Endodermal cell (in vitro differentiated cells): ENCODE measurements at regions not wholly inside any gene's neighbourhood (a gene's known extent, or its start where the extent isn't known, plus 50 kb on each side); places are given as distances from the start of the nearest gene placed in this dataset.

Experiments
- DNase-seq: peaks from one replicate; pipeline ENCODE4 v3.0.0-alpha.2; 2017
- H3K27ac ChIP-seq: 2 replicates; pipeline ENCODE4 v1.5.1; 2013; ENCODE audit warnings: mild to moderate bottlenecking, low read depth, low read length, moderate library complexity
- H3K27me3 ChIP-seq: 2 replicates; pipeline ENCODE4 v1.6.1; 2013; ENCODE audit warnings: mild to moderate bottlenecking, low read length, moderate library complexity; ENCODE audit not compliant: insufficient read depth, control insufficient read depth, poor library complexity, severe bottlenecking
- H3K36me3 ChIP-seq: 2 replicates; pipeline ENCODE4 v1.7.0; 2013; ENCODE audit warnings: mild to moderate bottlenecking, low read length, moderate library complexity; ENCODE audit not compliant: control insufficient read depth, insufficient read depth
- H3K4me1 ChIP-seq: one replicate; pipeline ENCODE4 v1.7.0; 2013; ENCODE audit warnings: low read length; ENCODE audit not compliant: control insufficient read depth, insufficient read depth
- H3K4me3 ChIP-seq: 2 replicates; pipeline ENCODE4 v1.5.1; 2013; ENCODE audit warnings: mild to moderate bottlenecking, low read length, moderate library complexity
- H3K9ac ChIP-seq: 2 replicates; pipeline ENCODE4 v1.6.1; 2013; ENCODE audit warnings: mild to moderate bottlenecking, low read length, moderate library complexity; ENCODE audit not compliant: poor library complexity, severe bottlenecking; ENCODE audit errors: extremely low read depth
- H3K9me3 ChIP-seq: 2 replicates; pipeline ENCODE4 v1.6.1; 2013; ENCODE audit warnings: mild to moderate bottlenecking, low read length, moderate library complexity; ENCODE audit not compliant: control insufficient read depth
- H3K27ac Mint-ChIP-seq: 2 replicates; pipeline ENCODE4 v1.8.0; 2020; ENCODE audit warnings: mixed read lengths
- H3K27me3 Mint-ChIP-seq: 2 replicates; pipeline ENCODE4 v1.8.0; 2021; ENCODE audit warnings: mild to moderate bottlenecking, mixed read lengths; ENCODE audit not compliant: insufficient read depth
- H3K36me3 Mint-ChIP-seq: 2 replicates; pipeline ENCODE4 v1.8.0; 2020; ENCODE audit warnings: low read depth, mixed read lengths
- H3K4me1 Mint-ChIP-seq: 2 replicates; pipeline ENCODE4 v1.8.0; 2020; ENCODE audit warnings: mixed read lengths
- H3K4me3 Mint-ChIP-seq: 2 replicates; pipeline ENCODE4 v1.8.0; 2020; ENCODE audit warnings: mild to moderate bottlenecking, moderate library complexity, mixed read lengths
- H3K9me3 Mint-ChIP-seq: 2 replicates; pipeline ENCODE4 v1.8.0; 2020; ENCODE audit warnings: mild to moderate bottlenecking, mixed read lengths
- CTCF ChIP-seq: fragments of 200-600 bp; sonication (generic); conservative IDR thresholded peaks from 2 replicates; pipeline ENCODE4 v1.5.0; 2021; ENCODE audit warnings: antibody characterized with exemption, mild to moderate bottlenecking
- WGBS, 2 experiments: methylation state at CpG; one replicate each; pipeline versions ENCODE4 v1.1.5 to v1.1.7; 2013; ENCODE audit warnings: missing lambda C conversion rate in 2 of 2, mixed read lengths in 1 of 2; ENCODE audit not compliant: insufficient coverage in 1 of 2, insufficient read length in 1 of 2; 5-methylcytosine and 5-hydroxymethylcytosine counted together

- Histone ChIP-seq H3K9me3 (no peaks in the 10 kb centered on the region), H3K4me3 (no peak overlapping the region), H3K36me3 (no peaks in the 10 kb centered on the region), H3K4me1 (no peaks in the 10 kb centered on the region), H3K27ac (no peak overlapping the region), H3K27me3 (no peaks in the 10 kb centered on the region), H3K9ac (no peak overlapping the region)
- peaks cover 3% of the 10 kb centered on the region for H3K27me3 Mint-ChIP-seq
- H3K36me3 Mint-ChIP-seq = no peaks in the 10 kb centered on the region
- H3K27ac Mint-ChIP-seq = no peak overlapping the region
- peaks cover 4% of the 10 kb centered on the region for H3K4me1 Mint-ChIP-seq
- DNase-seq = no peak
- H3K4me3 Mint-ChIP-seq = no peak overlapping the region
- no peak for TF ChIP-seq CTCF
- H3K9me3 Mint-ChIP-seq = peaks cover 3% of the 10 kb centered on the region
- 80% methylated on average over 1 of the region's 1 CpG; no CpG with 5 or more reads in 1 of the 2 experiments for WGBS, 2 experiments
These were observed 636.9 kb upstream of the TENM3 start for GRCh38 chr4:181606300-181606699.

- no peak overlapping the region for H3K27ac ChIP-seq
- no peak for TF ChIP-seq CTCF
- no peak overlapping the region for H3K4me3 ChIP-seq
- no peaks in the 10 kb centered on the region for H3K36me3 Mint-ChIP-seq
- H3K9me3 ChIP-seq = no peaks in the 10 kb centered on the region
- H3K27me3 Mint-ChIP-seq = peaks cover 6% of the 10 kb centered on the region
- no peak overlapping the region for H3K9ac ChIP-seq
- H3K27me3 ChIP-seq = no peaks in the 10 kb centered on the region
- H3K4me1 ChIP-seq = no peaks in the 10 kb centered on the region
- no peak for DNase-seq
- H3K27ac Mint-ChIP-seq = no peak overlapping the region
- peaks cover 21% of the 10 kb centered on the region for H3K4me1 Mint-ChIP-seq
- WGBS, 2 experiments = 78 to 94% methylated on average over 2 of the region's 2 CpGs
- peaks cover 3% of the 10 kb centered on the region for H3K9me3 Mint-ChIP-seq
- no peaks in the 10 kb centered on the region for H3K36me3 ChIP-seq
- H3K4me3 Mint-ChIP-seq = no peak overlapping the region
These were observed 635.0 kb upstream of the TENM3 start for GRCh38 chr4:181608181-181608580.

GRCh38 chr4:181611033-181611711, 632.0 kb upstream of the TENM3 start:
- Histone ChIP-seq H3K4me3 (no peak overlapping the region), H3K27me3 (no peaks in the 10 kb centered on the region)
- 94% methylated on average over 10 to 15 of the region's 15 CpGs for WGBS, 2 experiments

More at GRCh38 chr4:181611033-181611711, 632.0 kb upstream of the TENM3 start:
- peaks cover 4% of the 10 kb centered on the region for H3K27me3 Mint-ChIP-seq
- peaks cover 31% of the 10 kb centered on the region for H3K4me1 Mint-ChIP-seq
- no peak for TF ChIP-seq CTCF
- Histone ChIP-seq H3K36me3 (no peaks in the 10 kb centered on the region), H3K9ac (no peak overlapping the region), H3K27ac (no peak overlapping the region), H3K4me1 (no peaks in the 10 kb centered on the region), H3K9me3 (no peaks in the 10 kb centered on the region)
- H3K36me3 Mint-ChIP-seq = no peaks in the 10 kb centered on the region
- no peak overlapping the region for H3K4me3 Mint-ChIP-seq
- H3K9me3 Mint-ChIP-seq = no peaks in the 10 kb centered on the region
- H3K27ac Mint-ChIP-seq = no peak overlapping the region
- DNase-seq = no peak
